Small intestine (tissue), 7 donors: ENCODE measurements at regions not wholly inside any gene's neighbourhood (a gene's known extent, or its start where the extent isn't known, plus 50 kb on each side); places are given as distances from the start of the nearest gene placed in this dataset.

Experiments
- DNase-seq, 2 donors: peaks; one replicate each; pipeline versions ENCODE4 v3.0.0 to v3.0.0-alpha.2; 2013
- FAIRE-seq: peaks from 2 replicates; lab custom pipeline; 2012; peaks lifted over from hg19 to GRCh38; lab: Jason Lieb, UNC
- H3K27ac ChIP-seq, 3 donors: one replicate each; pipeline ENCODE4 v1.5.1; 2013; ENCODE audit warnings: low read length in 2 of 3, mild to moderate bottlenecking in 2 of 3, control low read depth in 1 of 3, inconsistent platforms in 1 of 3, low read depth in 1 of 3, moderate library complexity in 1 of 3
- H3K27me3 ChIP-seq, 3 donors: one replicate each; pipeline ENCODE4 v1.6.1; 2013; ENCODE audit warnings: low read length in 3 of 3, inconsistent platforms in 1 of 3; ENCODE audit not compliant: control insufficient read depth in 3 of 3, insufficient read depth in 3 of 3
- H3K36me3 ChIP-seq, 3 donors: one replicate each; pipeline ENCODE4 v1.6.1; 2013; ENCODE audit warnings: low read length in 3 of 3, inconsistent platforms in 1 of 3, low read depth in 1 of 3, mild to moderate bottlenecking in 1 of 3, moderate library complexity in 1 of 3; ENCODE audit not compliant: control insufficient read depth in 3 of 3, insufficient read depth in 2 of 3
- H3K4me1 ChIP-seq, 3 donors: one replicate each; pipeline ENCODE4 v1.6.1; 2013; ENCODE audit warnings: low read length in 2 of 3, inconsistent platforms in 1 of 3, low read depth in 1 of 3, mild to moderate bottlenecking in 1 of 3, moderate library complexity in 1 of 3; ENCODE audit not compliant: control insufficient read depth in 3 of 3, insufficient read depth in 2 of 3
- H3K4me3 ChIP-seq, 3 donors: one replicate each; pipeline ENCODE4 v1.5.1; 2013; ENCODE audit warnings: low read length in 3 of 3, control low read depth in 1 of 3, inconsistent platforms in 1 of 3, low read depth in 1 of 3, mild to moderate bottlenecking in 1 of 3, moderate library complexity in 1 of 3
- H3K9me3 ChIP-seq, 2 donors: one replicate each; pipeline ENCODE4 v1.6.1; 2013; ENCODE audit warnings: low read depth in 1 of 2, low read length in 1 of 2; ENCODE audit not compliant: control insufficient read depth in 2 of 2, insufficient read depth in 1 of 2
- WGBS, 3 donors: extraction: QIAGEN DNeasy Blood & Tissue Kit; methylation state at CpG; one replicate each; pipeline ENCODE4 v1.1.7; 2013; 5-methylcytosine and 5-hydroxymethylcytosine counted together
- donor health status: healthy with polysubstance abuse.
- donor health status: control.
- donor health status: control.
- donor health status: Bipolar disorder and iron deficiency.
- donor health status: healthy.

GRCh38 chr4:128347930-128348660 lies 60.5 kb upstream of the PGRMC2 start:
- Histone ChIP-seq H3K9me3 (no peaks in the 10 kb centered on the region), H3K4me3 (no peak overlapping the region), H3K27me3 (no peaks in the 10 kb centered on the region), H3K4me1 (no peaks in the 10 kb centered on the region), H3K27ac (no peak overlapping the region), H3K36me3 (no peaks in the 10 kb centered on the region)
- 85 to 94% (median 86%) methylated on average over 4 of the region's 4 CpGs for WGBS, 3 donors
- no peak for DNase-seq
- FAIRE-seq: no peak

DNA sequence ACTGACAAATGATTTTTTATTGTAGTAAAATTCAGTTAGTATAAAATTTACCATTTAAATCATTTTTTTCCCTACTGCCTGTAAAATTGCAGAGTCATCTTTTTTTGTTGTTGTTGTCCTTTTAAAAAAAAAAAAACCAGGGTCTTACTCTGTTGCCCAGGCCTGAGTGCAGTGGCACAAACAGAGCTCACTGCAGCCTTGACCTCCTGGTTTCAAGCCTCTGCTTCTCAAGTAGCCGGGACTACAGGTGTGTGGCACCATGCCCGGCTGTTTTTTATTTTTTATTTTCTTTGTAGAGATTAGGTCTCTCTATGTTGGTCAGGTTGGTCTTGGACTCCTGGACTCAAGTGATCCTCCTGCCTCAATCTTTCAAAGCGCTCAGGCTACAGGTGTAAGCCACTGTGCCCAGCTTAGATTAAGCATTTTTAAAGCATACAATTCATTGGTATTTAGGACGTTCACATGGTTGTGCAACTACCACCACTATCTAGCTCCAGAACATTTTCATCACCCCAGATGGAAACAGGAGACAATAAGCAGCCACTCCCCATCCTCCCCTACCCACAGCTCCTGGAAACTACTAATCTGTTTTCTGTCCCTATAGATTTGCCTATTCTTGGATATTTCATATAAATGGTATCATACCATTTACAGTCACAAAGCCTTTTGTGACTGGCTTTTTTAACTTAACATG lies 59.7 kb upstream of the PGRMC2 start:
- DNase-seq (peak in 1 of 2 donors; percentile 44), FAIRE-seq (no peak)
- H3K27me3 ChIP-seq: no peaks in the 10 kb centered on the region
- no peak overlapping the region for H3K4me3 ChIP-seq
- no peaks in the 10 kb centered on the region for H3K4me1 ChIP-seq
- H3K9me3 ChIP-seq: no peaks in the 10 kb centered on the region
- 30 to 67% (median 45%) methylated on average over 4 of the region's 4 CpGs for WGBS, 3 donors
- H3K27ac ChIP-seq: no peak overlapping the region
- H3K36me3 ChIP-seq: no peaks in the 10 kb centered on the region

- Histone ChIP-seq H3K27me3 (no peaks in the 10 kb centered on the region), H3K4me1 (no peaks in the 10 kb centered on the region), H3K4me3 (no peak overlapping the region), H3K27ac (no peak overlapping the region), H3K9me3 (no peaks in the 10 kb centered on the region), H3K36me3 (no peaks in the 10 kb centered on the region)
- FAIRE-seq (no peak), DNase-seq (no peak)
- 94 to 97% (median 95%) methylated on average over 3 of the region's 3 CpGs for WGBS, 3 donors
Observed at GRCh38 chr4:128346054-128346716, 58.6 kb upstream of the PGRMC2 start.

DNA sequence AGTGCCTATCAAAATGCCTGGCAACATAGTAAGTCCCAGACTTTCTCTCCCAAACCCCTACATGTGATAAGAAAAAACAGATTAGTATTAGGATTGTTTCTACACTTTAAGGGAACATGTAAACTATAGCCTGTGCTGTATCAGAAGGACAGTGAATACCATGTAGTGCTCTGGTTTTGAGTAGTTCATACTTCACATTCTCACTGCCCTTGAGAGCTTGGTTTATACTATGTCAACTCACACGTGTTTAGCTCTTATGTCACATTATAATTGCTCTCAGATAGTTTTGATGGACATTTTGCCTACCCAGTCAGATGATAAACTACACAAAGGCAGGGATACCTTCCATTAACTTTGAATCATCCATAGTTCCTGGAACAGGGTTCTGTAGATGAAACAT lies 58.0 kb upstream of the PGRMC2 start:
- no peaks in the 10 kb centered on the region for H3K36me3 ChIP-seq
- FAIRE-seq: no peak
- no peaks in the 10 kb centered on the region for H3K27me3 ChIP-seq
- no peak overlapping the region for H3K4me3 ChIP-seq
- DNase-seq: no peak
- 60 to 82% (median 73%) methylated on average over 1 of the region's 1 CpG for WGBS, 3 donors
- H3K9me3 ChIP-seq: no peaks in the 10 kb centered on the region
- H3K27ac ChIP-seq: no peak overlapping the region
- H3K4me1 ChIP-seq: no peaks in the 10 kb centered on the region

DNA sequence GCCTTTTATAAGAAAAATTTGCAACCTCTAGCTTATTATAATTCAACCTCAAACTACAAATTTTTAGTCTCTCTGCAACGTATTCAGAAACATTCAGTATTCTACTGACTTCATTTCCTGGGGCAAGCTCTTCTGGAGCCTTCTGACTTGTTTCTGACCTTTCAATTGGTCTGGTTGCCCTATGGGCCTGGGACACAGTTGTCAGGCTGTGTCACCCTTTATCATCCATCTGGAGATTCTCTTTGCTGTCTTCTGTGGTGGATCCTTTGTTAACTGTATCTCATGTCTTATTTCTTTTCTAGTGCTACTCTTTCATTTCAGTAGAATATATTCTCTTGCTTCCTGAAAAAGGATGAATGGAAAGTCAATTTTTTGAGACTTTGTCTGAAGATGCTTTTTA lies 55.1 kb upstream of the PGRMC2 start:
- H3K4me1 ChIP-seq: no peaks in the 10 kb centered on the region
- WGBS, 3 donors: 64 to 96% (median 78%) methylated on average over 1 of the region's 1 CpG
- FAIRE-seq: no peak

DNA sequence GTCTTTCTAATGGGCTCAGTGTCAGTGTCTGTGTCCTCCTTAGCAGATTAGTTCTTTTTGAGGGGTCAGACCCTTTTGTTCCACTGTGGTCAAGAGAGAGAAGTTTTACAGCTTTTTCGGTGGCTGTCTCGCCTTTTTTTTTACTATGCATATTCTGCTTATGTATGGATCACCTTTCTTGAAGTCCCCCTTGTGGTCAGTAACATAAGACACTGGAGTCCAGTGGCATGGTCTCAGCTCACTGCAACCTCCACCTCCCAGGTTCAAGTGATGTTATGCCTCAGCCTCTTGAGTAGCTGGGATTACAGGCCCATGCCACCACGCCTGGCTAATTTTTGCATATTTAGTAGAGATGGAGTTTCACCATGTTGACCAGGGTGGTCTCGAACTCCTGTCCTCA lies 54.0 kb upstream of the PGRMC2 start:
- H3K27me3 ChIP-seq: no peaks in the 10 kb centered on the region
- no peak overlapping the region for H3K4me3 ChIP-seq
- no peak overlapping the region for H3K27ac ChIP-seq
- H3K9me3 ChIP-seq: no peaks in the 10 kb centered on the region
- no peak for FAIRE-seq
- WGBS, 3 donors: 92 to 95% (median 94%) methylated on average over 4 of the region's 4 CpGs
- no peaks in the 10 kb centered on the region for H3K4me1 ChIP-seq
- H3K36me3 ChIP-seq: no peaks in the 10 kb centered on the region
- peak; percentile 18 to 23 for DNase-seq

More for the DNA sequence above, 55.1 kb upstream of the PGRMC2 start:
- Histone ChIP-seq H3K27me3 (no peaks in the 10 kb centered on the region), H3K9me3 (no peaks in the 10 kb centered on the region), H3K27ac (no peak overlapping the region), H3K36me3 (no peaks in the 10 kb centered on the region), H3K4me3 (no peak overlapping the region)
- DNase-seq: no peak

GRCh38 chr4:128338634-128339355 lies 51.2 kb upstream of the PGRMC2 start:
- H3K4me1 ChIP-seq: no peaks in the 10 kb centered on the region
- H3K27ac ChIP-seq: no peak overlapping the region
- FAIRE-seq (no peak), DNase-seq (no peak)
- 89 to 93% (median 90%) methylated on average over 4 of the region's 4 CpGs for WGBS, 3 donors
- H3K4me3 ChIP-seq: no peak overlapping the region
- no peaks in the 10 kb centered on the region for H3K36me3 ChIP-seq
- H3K27me3 ChIP-seq: no peaks in the 10 kb centered on the region
- H3K9me3 ChIP-seq: no peaks in the 10 kb centered on the region

- H3K27ac ChIP-seq: no peak overlapping the region
- H3K36me3 ChIP-seq: no peaks in the 10 kb centered on the region
- no peak overlapping the region for H3K4me3 ChIP-seq
- WGBS, 3 donors: 83 to 88% (median 85%) methylated on average over 2 of the region's 2 CpGs
- no peaks in the 10 kb centered on the region for H3K4me1 ChIP-seq
- H3K27me3 ChIP-seq: no peaks in the 10 kb centered on the region
- FAIRE-seq (no peak), DNase-seq (no peak)
- H3K9me3 ChIP-seq: no peaks in the 10 kb centered on the region
Observed at GRCh38 chr4:128337863-128338262, 50.2 kb upstream of the PGRMC2 start.
